Gastroesophageal sphincter (tissue), 3 donors: ENCODE measurements at regions not wholly inside any gene's neighbourhood (a gene's known extent, or its start where the extent isn't known, plus 50 kb on each side); places are given as distances from the start of the nearest gene placed in this dataset.

Experiments
- EP300 ChIP-seq: sonication (generic); formaldehyde crosslinking; IDR thresholded peaks from one replicate; pipeline ENCODE4 v1.6.1; 2017; ENCODE audit warnings: antibody characterized with exemption, mild to moderate bottlenecking
- POLR2A ChIP-seq, 2 donors: fragments of 450-650 bp; IDR thresholded peaks; one replicate each; pipeline ENCODE4 v1.6.1; 2017; ENCODE audit warnings: antibody characterized with exemption in 2 of 2, mild to moderate bottlenecking in 2 of 2, moderate library complexity in 1 of 2
- POLR2AphosphoS5 ChIP-seq: sonication (generic); formaldehyde crosslinking; IDR thresholded peaks from one replicate; pipeline ENCODE4 v1.6.1; 2017; ENCODE audit warnings: antibody characterized with exemption
- TF ChIP-seq, protein P1 (sequence below), 4 experiments: fragments of 200-600 bp in 2 of 4; fragments of 450-650 bp in 2 of 4; sonication (generic) in 1 of 4; IDR thresholded peaks; one replicate each; pipeline ENCODE4 v1.5.1; 2017 to 2019; ENCODE audit warnings: antibody characterized with exemption in 4 of 4, mild to moderate bottlenecking in 2 of 4, moderate library complexity in 2 of 4

GRCh38 chr4:128670513-128670912 is 139.0 kb upstream of the JADE1 start:
- TF ChIP-seq, protein P1, sequence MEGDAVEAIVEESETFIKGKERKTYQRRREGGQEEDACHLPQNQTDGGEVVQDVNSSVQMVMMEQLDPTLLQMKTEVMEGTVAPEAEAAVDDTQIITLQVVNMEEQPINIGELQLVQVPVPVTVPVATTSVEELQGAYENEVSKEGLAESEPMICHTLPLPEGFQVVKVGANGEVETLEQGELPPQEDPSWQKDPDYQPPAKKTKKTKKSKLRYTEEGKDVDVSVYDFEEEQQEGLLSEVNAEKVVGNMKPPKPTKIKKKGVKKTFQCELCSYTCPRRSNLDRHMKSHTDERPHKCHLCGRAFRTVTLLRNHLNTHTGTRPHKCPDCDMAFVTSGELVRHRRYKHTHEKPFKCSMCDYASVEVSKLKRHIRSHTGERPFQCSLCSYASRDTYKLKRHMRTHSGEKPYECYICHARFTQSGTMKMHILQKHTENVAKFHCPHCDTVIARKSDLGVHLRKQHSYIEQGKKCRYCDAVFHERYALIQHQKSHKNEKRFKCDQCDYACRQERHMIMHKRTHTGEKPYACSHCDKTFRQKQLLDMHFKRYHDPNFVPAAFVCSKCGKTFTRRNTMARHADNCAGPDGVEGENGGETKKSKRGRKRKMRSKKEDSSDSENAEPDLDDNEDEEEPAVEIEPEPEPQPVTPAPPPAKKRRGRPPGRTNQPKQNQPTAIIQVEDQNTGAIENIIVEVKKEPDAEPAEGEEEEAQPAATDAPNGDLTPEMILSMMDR (IDR thresholded peaks at IDR 0.05) = no peak
- TF ChIP-seq EP300 (no peak), POLR2A (IDR thresholded peaks at IDR 0.05) (no peak), POLR2AphosphoS5 (no peak)
